ENCODE measurements at regions not wholly inside any gene's neighbourhood (a gene's known extent, or its start where the extent isn't known, plus 50 kb on each side); places are given as distances from the start of the nearest gene placed in this dataset.

GRCh38 chr7:22921386-22922086 is 92.4 kb downstream of the HYCC1 start:
- TF ChIP-seq POLR2A (IDR thresholded peaks at IDR 0.05) (no peak), CTCF (IDR thresholded peaks at IDR 0.05) (no peak), POLR2AphosphoS5 (IDR thresholded peaks at IDR 0.05) (no peak)
- H3K36me3 ChIP-seq = no peaks in the 10 kb centered on the region
- H3K9me3 ChIP-seq = peaks cover 3 to 8% of the 10 kb centered on the region in 2 donors
- H3K4me1 ChIP-seq = no peaks in the 10 kb centered on the region
- H3K27me3 ChIP-seq = no peaks in the 10 kb centered on the region
- H3K4me3 ChIP-seq = no peak overlapping the region
- no peak for DNase-seq (ENCODE audit: low spot score in 2 of 2)
- H3K27ac ChIP-seq = no peak overlapping the region
- intact Hi-C loops (cut with DNase I; ENCODE audit: low total_unique reads) = no loop called here

- TF ChIP-seq POLR2AphosphoS5 (IDR thresholded peaks at IDR 0.05) = no peak
- no peak for TF ChIP-seq CTCF (IDR thresholded peaks at IDR 0.05)
- no peak for TF ChIP-seq POLR2A (IDR thresholded peaks at IDR 0.05)
- no peak for DNase-seq (ENCODE audit: low spot score in 2 of 2)
- H3K27ac ChIP-seq = no peak overlapping the region
- H3K4me3 ChIP-seq = no peak overlapping the region
- no peaks in the 10 kb centered on the region for H3K4me1 ChIP-seq
- H3K9me3 ChIP-seq = peaks cover 3 to 8% of the 10 kb centered on the region in 2 donors
- no peaks in the 10 kb centered on the region for H3K36me3 ChIP-seq
- intact Hi-C loops (cut with DNase I; ENCODE audit: low total_unique reads) = no loop called here
- no peaks in the 10 kb centered on the region for H3K27me3 ChIP-seq
Measured at GRCh38 chr7:22920672-22921071, 93.3 kb downstream of the HYCC1 start.

GRCh38 chr7:22913158-22913557 is 90.5 kb upstream of the TOMM7 start:
- no peak for DNase-seq (ENCODE audit: low spot score in 2 of 2)
- intact Hi-C loops (cut with DNase I; ENCODE audit: low total_unique reads) = no loop called here
- no peak for TF ChIP-seq POLR2A (IDR thresholded peaks at IDR 0.05)
- no peak for TF ChIP-seq CTCF (IDR thresholded peaks at IDR 0.05)
- no peak for TF ChIP-seq POLR2AphosphoS5 (IDR thresholded peaks at IDR 0.05)
- Histone ChIP-seq H3K27me3 (no peaks in the 10 kb centered on the region), H3K27ac (no peak overlapping the region), H3K4me1 (no peaks in the 10 kb centered on the region), H3K9me3 (no peaks in the 10 kb centered on the region), H3K36me3 (no peaks in the 10 kb centered on the region), H3K4me3 (no peak overlapping the region)

- H3K4me1 ChIP-seq = no peaks in the 10 kb centered on the region
- TF ChIP-seq CTCF (IDR thresholded peaks at IDR 0.05) (no peak), POLR2AphosphoS5 (IDR thresholded peaks at IDR 0.05) (no peak)
- H3K27ac ChIP-seq = no peak overlapping the region
- H3K4me3 ChIP-seq = no peak overlapping the region
- H3K36me3 ChIP-seq = no peaks in the 10 kb centered on the region
- no peak for DNase-seq (ENCODE audit: low spot score in 2 of 2)
- no peaks in the 10 kb centered on the region for H3K27me3 ChIP-seq
- H3K9me3 ChIP-seq = no peaks in the 10 kb centered on the region
- intact Hi-C loops (cut with DNase I; ENCODE audit: low total_unique reads) = no loop called here
Measured at GRCh38 chr7:22911889-22912288, 89.2 kb upstream of the TOMM7 start.

- no peak overlapping the region for H3K27ac ChIP-seq
Measured at GRCh38 chr7:22909917-22910316, 87.3 kb upstream of the TOMM7 start.

More at GRCh38 chr7:22909917-22910316, 87.3 kb upstream of the TOMM7 start:
- no peak for DNase-seq (ENCODE audit: low spot score in 2 of 2)
- Histone ChIP-seq H3K36me3 (no peaks in the 10 kb centered on the region), H3K4me3 (no peak overlapping the region), H3K4me1 (no peaks in the 10 kb centered on the region), H3K9me3 (no peaks in the 10 kb centered on the region), H3K27me3 (no peaks in the 10 kb centered on the region)
- no peak for TF ChIP-seq POLR2AphosphoS5 (IDR thresholded peaks at IDR 0.05)
- TF ChIP-seq CTCF (IDR thresholded peaks at IDR 0.05) = no peak
- no peak for TF ChIP-seq POLR2A (IDR thresholded peaks at IDR 0.05)
- intact Hi-C loops (cut with DNase I; ENCODE audit: low total_unique reads) = loop anchor here (5.0 kb wide), 1 partner anchor 477 kb away; no protein-coding TSS in a partner anchor
